Right atrium auricular region (tissue), 2 donors: ENCODE measurements at regions not wholly inside any gene's neighbourhood (a gene's known extent, or its start where the extent isn't known, plus 50 kb on each side); places are given as distances from the start of the nearest gene placed in this dataset.
"Not testable (repeated sequence)": the region's sequence is repeated elsewhere in the genome, so short reads cannot be mapped to it uniquely, and the experiment has no call there.

ENCODE experiments used
- DNase-seq: peaks from one replicate; pipeline ENCODE4 v3.0.0-alpha.2; 2019; ENCODE audit warnings: low spot score
- H3K27ac ChIP-seq, 2 donors: fragments of 200-600 bp; sonication (generic); 1 replicate in 1 of 2; 2 replicates in 1 of 2; pipeline ENCODE4 v1.5.1; 2016 to 2019
- H3K27me3 ChIP-seq, 2 donors: fragments of 200-600 bp; sonication (generic); one replicate each; pipeline versions ENCODE4 v1.5.1 to v1.6.0; 2017 to 2019
- H3K36me3 ChIP-seq: fragments of 200-600 bp; sonication (generic); one replicate; pipeline ENCODE4 v1.5.1; 2016
- H3K4me1 ChIP-seq, 2 donors: fragments of 200-600 bp; sonication (generic); one replicate each; pipeline versions ENCODE4 v1.5.1 to v1.6.0; 2017 to 2019
- H3K4me3 ChIP-seq, 2 donors: fragments of 200-600 bp; sonication (generic); 1 replicate in 1 of 2; 2 replicates in 1 of 2; pipeline ENCODE4 v1.5.1; 2017 to 2019; ENCODE audit warnings: mild to moderate bottlenecking in 1 of 2, moderate library complexity in 1 of 2
- H3K9me3 ChIP-seq, 2 donors: fragments of 200-600 bp; sonication (generic); one replicate each; pipeline ENCODE4 v1.5.1; 2019
- TF ChIP-seq, protein P1 (sequence below), 2 donors: fragments of 200-600 bp; sonication (generic); IDR thresholded peaks; one replicate each; pipeline ENCODE4 v1.5.1; 2019; ENCODE audit warnings: antibody characterized with exemption in 2 of 2

DNA sequence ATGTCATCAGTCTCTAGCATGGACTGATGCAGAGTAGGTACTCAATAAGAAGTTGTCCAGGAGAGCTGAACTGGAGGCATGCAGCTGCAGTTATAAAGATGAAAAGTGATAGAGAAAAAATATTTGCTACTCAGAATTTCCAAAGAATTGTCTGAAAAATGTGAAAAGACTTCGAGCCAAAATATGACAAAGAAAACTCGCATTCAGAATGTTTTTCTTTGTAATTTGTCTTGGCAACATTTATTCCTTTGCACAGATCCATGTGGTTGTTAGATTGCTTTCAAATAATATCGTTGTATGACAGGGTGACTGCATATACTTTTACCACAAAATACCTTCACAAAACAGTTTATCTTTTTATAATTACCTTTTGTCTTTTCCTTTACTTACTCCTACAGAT is 128.0 kb upstream of the SLC4A4 start:
- H3K27me3 ChIP-seq = no peaks in the 10 kb centered on the region
- H3K9me3 ChIP-seq = no peaks in the 10 kb centered on the region
- H3K27ac ChIP-seq = no peak overlapping the region
- no peak for DNase-seq
- H3K4me3 ChIP-seq = no peak overlapping the region
- peaks cover 0 to 10% of the 10 kb centered on the region in 2 donors for H3K4me1 ChIP-seq
- TF ChIP-seq, protein P1, sequence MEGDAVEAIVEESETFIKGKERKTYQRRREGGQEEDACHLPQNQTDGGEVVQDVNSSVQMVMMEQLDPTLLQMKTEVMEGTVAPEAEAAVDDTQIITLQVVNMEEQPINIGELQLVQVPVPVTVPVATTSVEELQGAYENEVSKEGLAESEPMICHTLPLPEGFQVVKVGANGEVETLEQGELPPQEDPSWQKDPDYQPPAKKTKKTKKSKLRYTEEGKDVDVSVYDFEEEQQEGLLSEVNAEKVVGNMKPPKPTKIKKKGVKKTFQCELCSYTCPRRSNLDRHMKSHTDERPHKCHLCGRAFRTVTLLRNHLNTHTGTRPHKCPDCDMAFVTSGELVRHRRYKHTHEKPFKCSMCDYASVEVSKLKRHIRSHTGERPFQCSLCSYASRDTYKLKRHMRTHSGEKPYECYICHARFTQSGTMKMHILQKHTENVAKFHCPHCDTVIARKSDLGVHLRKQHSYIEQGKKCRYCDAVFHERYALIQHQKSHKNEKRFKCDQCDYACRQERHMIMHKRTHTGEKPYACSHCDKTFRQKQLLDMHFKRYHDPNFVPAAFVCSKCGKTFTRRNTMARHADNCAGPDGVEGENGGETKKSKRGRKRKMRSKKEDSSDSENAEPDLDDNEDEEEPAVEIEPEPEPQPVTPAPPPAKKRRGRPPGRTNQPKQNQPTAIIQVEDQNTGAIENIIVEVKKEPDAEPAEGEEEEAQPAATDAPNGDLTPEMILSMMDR (IDR thresholded peaks at IDR 0.05) = no peak
- no peaks in the 10 kb centered on the region for H3K36me3 ChIP-seq

DNA sequence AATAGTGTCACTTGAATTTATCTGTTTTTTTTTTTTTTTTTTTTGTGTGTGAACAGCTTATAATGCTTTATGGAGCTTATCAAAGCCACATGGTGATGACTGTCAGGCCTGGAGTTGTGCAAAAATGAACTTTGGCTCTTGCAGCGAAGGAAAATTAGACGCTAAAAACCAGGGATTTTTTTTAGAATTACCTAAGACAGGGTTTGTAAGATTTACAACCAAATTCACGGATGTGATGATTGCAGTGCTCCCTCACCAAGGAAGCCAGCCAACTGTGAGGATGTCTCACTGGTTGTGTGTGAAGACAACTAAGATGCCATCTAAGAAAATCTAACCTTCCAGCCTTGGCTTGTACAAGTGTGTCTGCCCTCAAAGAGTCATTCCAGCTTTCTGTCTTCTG is 127.1 kb upstream of the SLC4A4 start:
- H3K27me3 ChIP-seq = no peaks in the 10 kb centered on the region
- H3K27ac ChIP-seq = peak overlapping the region in 1 of 2 donors; percentile 37
- H3K4me1 ChIP-seq = peaks cover 0 to 10% of the 10 kb centered on the region in 2 donors
- no peak for DNase-seq
- H3K36me3 ChIP-seq = no peaks in the 10 kb centered on the region
- no peak overlapping the region for H3K4me3 ChIP-seq
- H3K9me3 ChIP-seq = no peaks in the 10 kb centered on the region
- TF ChIP-seq, protein P1 (IDR thresholded peaks at IDR 0.05) = no peak

DNA sequence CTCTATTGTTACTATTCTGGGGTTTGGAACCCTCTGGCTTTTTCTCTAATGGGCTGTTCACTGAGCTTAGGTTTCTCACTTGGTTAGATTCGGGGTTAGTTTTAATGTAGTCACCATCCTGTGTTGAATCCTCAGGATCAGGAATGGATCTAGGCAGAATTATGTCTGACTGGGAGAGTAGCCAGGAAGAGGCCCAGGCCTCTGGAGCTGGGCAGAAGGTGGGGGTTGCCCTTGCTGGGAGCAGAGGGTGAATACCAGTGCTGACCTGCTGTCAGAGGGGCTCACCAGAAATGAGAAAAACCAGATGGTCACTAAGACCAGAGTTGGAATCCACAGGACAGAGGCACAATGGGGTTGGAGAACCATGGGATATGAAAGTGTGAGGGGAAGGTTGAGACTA is 126.6 kb upstream of the SLC4A4 start:
- H3K4me3 ChIP-seq = no peak overlapping the region
- peaks cover 0 to 13% of the 10 kb centered on the region in 2 donors for H3K4me1 ChIP-seq
- no peaks in the 10 kb centered on the region for H3K9me3 ChIP-seq
- TF ChIP-seq, protein P1 (IDR thresholded peaks at IDR 0.05) = no peak
- H3K27ac ChIP-seq = peak overlapping the region in 1 of 2 donors; percentile 37
- no peak for DNase-seq
- no peaks in the 10 kb centered on the region for H3K27me3 ChIP-seq
- no peaks in the 10 kb centered on the region for H3K36me3 ChIP-seq

DNA sequence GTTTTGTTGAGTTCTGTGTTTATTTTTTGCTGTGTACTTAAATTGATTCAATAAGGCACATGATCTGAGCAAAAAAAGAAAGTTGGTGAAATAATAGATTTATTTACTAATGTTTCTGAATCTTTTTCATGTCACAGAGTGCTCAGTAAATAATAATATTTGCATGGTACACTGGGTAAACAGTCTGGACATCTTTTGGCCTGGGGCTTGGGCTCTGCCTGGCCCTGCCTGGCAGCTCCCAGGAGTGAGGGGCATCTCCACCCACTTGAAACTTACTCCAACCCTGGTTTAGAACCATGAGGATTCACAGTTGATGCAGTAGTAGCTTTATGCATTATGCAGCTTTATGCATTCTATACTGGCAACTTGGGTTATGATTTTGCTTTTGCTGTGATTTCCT is 124.2 kb upstream of the SLC4A4 start:
- H3K27ac ChIP-seq = no peak overlapping the region
- H3K4me3 ChIP-seq = no peak overlapping the region
- TF ChIP-seq, protein P1 (IDR thresholded peaks at IDR 0.05) = no peak
- H3K27me3 ChIP-seq = no peaks in the 10 kb centered on the region
- H3K9me3 ChIP-seq = no peaks in the 10 kb centered on the region
- DNase-seq = no peak
- H3K4me1 ChIP-seq = peaks cover 0 to 16% of the 10 kb centered on the region in 2 donors
- H3K36me3 ChIP-seq = no peaks in the 10 kb centered on the region

DNA sequence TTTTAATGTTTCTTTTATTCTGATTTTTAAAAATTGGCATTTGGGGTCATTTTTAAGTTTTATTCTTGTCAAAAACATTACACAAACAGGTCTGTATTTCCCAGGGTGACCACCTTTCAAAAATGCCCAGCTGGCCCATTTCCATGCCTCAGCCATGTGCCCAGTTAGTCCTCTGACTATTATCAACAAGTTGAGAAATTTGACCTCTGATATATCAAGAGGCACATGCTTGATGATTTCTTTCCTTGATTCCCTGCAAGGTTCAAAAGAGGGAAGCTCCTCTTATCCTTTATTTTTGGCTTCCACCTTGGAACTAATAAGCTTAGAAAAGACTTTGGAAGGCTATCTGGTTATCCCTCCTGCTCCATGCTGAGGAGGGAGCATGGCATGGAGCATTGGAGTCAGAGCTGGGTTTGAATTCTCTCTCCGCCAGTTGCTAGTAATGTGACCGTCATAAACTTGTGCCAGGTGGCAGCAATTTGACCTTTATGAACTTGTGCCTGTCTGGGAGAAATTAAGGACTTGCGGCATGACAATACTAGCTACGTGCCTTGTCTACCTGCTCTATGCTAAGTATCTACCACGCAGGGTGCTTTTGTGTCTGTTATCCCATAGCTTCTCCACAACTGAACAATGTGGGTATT is 122.4 kb upstream of the SLC4A4 start:
- no peak for DNase-seq
- Histone ChIP-seq H3K4me1 (peaks cover 0 to 16% of the 10 kb centered on the region in 2 donors), H3K9me3 (no peaks in the 10 kb centered on the region), H3K4me3 (no peak overlapping the region), H3K27ac (no peak overlapping the region), H3K27me3 (no peaks in the 10 kb centered on the region), H3K36me3 (no peaks in the 10 kb centered on the region)
- TF ChIP-seq, protein P1 (IDR thresholded peaks at IDR 0.05) = no peak

DNA sequence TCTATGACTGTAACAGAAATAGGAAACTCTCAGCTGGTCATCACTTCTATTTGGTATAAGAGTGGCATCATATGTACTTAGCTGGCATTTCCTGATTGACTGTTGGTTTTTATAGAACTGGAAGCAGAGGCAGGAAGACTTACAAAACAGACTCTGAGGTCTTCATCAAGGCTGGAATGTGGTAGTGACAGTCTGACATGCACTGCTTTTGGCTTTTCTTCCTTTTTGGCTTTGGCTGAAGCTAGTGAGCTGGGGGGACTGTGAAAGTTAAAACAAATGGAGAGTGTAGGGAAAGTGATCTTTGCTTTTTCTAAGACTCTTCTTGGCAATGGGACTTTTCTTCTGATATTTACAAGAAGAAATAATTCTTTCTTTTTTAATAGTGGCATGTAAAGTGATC is 121.1 kb upstream of the SLC4A4 start:
- Histone ChIP-seq H3K27ac (peak overlapping the region in 1 of 2 donors; percentile 1), H3K9me3 (no peaks in the 10 kb centered on the region), H3K36me3 (no peaks in the 10 kb centered on the region), H3K4me1 (peaks cover 0 to 6% of the 10 kb centered on the region in 2 donors), H3K4me3 (no peak overlapping the region), H3K27me3 (no peaks in the 10 kb centered on the region)
- TF ChIP-seq, protein P1 (IDR thresholded peaks at IDR 0.05) = no peak
- no peak for DNase-seq

DNA sequence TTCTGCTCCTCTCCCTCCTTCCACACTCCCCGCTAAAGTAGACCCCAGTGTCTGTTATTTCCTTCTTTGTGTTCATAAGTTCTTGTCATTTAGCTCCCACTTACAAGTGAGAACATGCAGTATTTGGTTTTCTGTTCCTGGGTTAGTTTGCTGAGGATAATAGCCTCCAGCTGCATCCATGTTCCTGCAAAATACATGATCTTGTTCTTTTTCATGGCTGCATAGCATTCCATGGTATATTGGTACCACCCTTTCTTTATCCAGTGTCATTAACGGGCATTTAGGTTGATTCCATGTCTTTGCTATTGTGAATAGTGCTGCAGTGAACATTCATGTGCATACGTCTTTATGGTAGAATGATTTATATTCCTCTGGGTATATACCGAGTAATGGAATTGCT is 118.0 kb upstream of the SLC4A4 start:
- H3K36me3 ChIP-seq, H3K27ac ChIP-seq, H3K4me1 ChIP-seq, H3K9me3 ChIP-seq, H3K4me3 ChIP-seq, H3K27me3 ChIP-seq, DNase-seq: not testable (repeated sequence)
